Left ventricle myocardium superior (tissue), 1 donor: ENCODE measurements at regions not wholly inside any gene's neighbourhood (a gene's known extent, or its start where the extent isn't known, plus 50 kb on each side); places are given as distances from the start of the nearest gene placed in this dataset.

Experiments used
- ATAC-seq: fragments of 200-7000 bp; cut with Tn5 transposase; one replicate; pipeline ENCODE4 v1.9.1; 2020; ENCODE audit warnings: mild to moderate bottlenecking, moderate library complexity
- DNase-seq: peaks from one replicate; pipeline ENCODE4 v3.0.0-alpha.2; 2020
- intact Hi-C: fragments of 100-400 bp; cut with micrococcal nuclease; formaldehyde crosslinking; loops from one replicate; pipeline ENCODE4 v1.11.0; 2022
- donor health status: DM: no; HTN: yes; CAD: no; lungs with severe emphysema.

- intact Hi-C loops: no loop called here
- DNase-seq (peak; percentile 52), ATAC-seq (peak; percentile 90)
Measured at GRCh38 chr6:1538810-1539478, 70.8 kb upstream of the FOXC1 start.

- DNase-seq: no peak
- ATAC-seq: no peak
- intact Hi-C loops: no loop called here
Measured at GRCh38 chr6:1540864-1541521, 68.7 kb upstream of the FOXC1 start.

- no peak for ATAC-seq
- no peak for DNase-seq
- intact Hi-C loops: no loop called here
Measured at GRCh38 chr6:1542335-1542734, 67.4 kb upstream of the FOXC1 start.

GRCh38 chr6:1542764-1543163, 67.0 kb upstream of the FOXC1 start:
- intact Hi-C loops: no loop called here
- ATAC-seq: no peak

GRCh38 chr6:1544000-1544399, 65.7 kb upstream of the FOXC1 start:
- intact Hi-C loops: no loop called here
- no peak for DNase-seq
- ATAC-seq: no peak

More at GRCh38 chr6:1542764-1543163, 67.0 kb upstream of the FOXC1 start:
- DNase-seq: no peak

- DNase-seq (no peak), ATAC-seq (peak; percentile 96)
- intact Hi-C loops: no loop called here
Measured at GRCh38 chr6:1544603-1545002, 65.1 kb upstream of the FOXC1 start.

- DNase-seq: no peak
- intact Hi-C loops: no loop called here
- ATAC-seq: no peak
Measured at GRCh38 chr6:1545654-1546053, 64.1 kb upstream of the FOXC1 start.

GRCh38 chr6:1547785-1548184, 61.9 kb upstream of the FOXC1 start:
- ATAC-seq (no peak), DNase-seq (no peak)
- intact Hi-C loops: no loop called here

GRCh38 chr6:1551249-1551648, 58.5 kb upstream of the FOXC1 start:
- no peak for ATAC-seq
- intact Hi-C loops: no loop called here
- DNase-seq: no peak

- DNase-seq: no peak
- no peak for ATAC-seq
- intact Hi-C loops: no loop called here
Measured at GRCh38 chr6:1552296-1552761, 57.4 kb upstream of the FOXC1 start.

- DNase-seq (no peak), ATAC-seq (no peak)
- intact Hi-C loops: no loop called here
Measured at GRCh38 chr6:1553562-1554083, 56.1 kb upstream of the FOXC1 start.

GRCh38 chr6:1554141-1554475, 55.6 kb upstream of the FOXC1 start:
- ATAC-seq (no peak), DNase-seq (no peak)
- intact Hi-C loops: no loop called here

GRCh38 chr6:1554476-1555310, 55.0 kb upstream of the FOXC1 start:
- intact Hi-C loops: no loop called here
- ATAC-seq: peak; percentile 93
- peak; percentile 90 for DNase-seq

- intact Hi-C loops: no loop called here
- no peak for ATAC-seq
Measured at GRCh38 chr6:1558388-1558787, 51.3 kb upstream of the FOXC1 start.

More at GRCh38 chr6:1558388-1558787, 51.3 kb upstream of the FOXC1 start:
- no peak for DNase-seq
